HCT116 (cell line): ENCODE measurements at regions not wholly inside any gene's neighbourhood (a gene's known extent, or its start where the extent isn't known, plus 50 kb on each side); places are given as distances from the start of the nearest gene placed in this dataset.

Experiments used
- ATAC-seq: fragments of 200-7000 bp; cut with Tn5 transposase; 2 replicates; pipeline ENCODE4 v1.9.1; 2020; ENCODE audit warnings: mild to moderate bottlenecking, moderate library complexity
- BruUV-seq: library from RNA; stranded (reverse); fragments of 400-500 nt; replicated peaks from 2 replicates; lab custom pipeline; 2021; lab: Mats Ljungman, UMichigan
- CTCF ChIA-PET: fragments of 300-600 bp; sonication (Branson Sonifier 250); formaldehyde crosslinking; loops from one replicate; lab custom pipeline; 2021; ENCODE audit warnings: antibody characterized with exemption; lab: Charles Lee
- POLR2A ChIA-PET: fragments of 300-600, 350-600 bp; sonication (Branson Sonifier 250); formaldehyde crosslinking; loops from one replicate; lab custom pipeline; 2021; ENCODE audit warnings: antibody characterized with exemption; lab: Charles Lee
- RAD21 ChIA-PET, 2 experiments: fragments of 300-600 bp; sonication (Branson Sonifier 250); formaldehyde crosslinking; loops; one replicate each; lab custom pipeline; 2023; ENCODE audit warnings: low total read pairs in 2 of 2; ENCODE audit not compliant: uncharacterized antibody in 2 of 2, unreplicated experiment in 2 of 2, low non-redundant PET in 1 of 2; lab: Charles Lee
- DNase-seq: peaks from one replicate; pipeline ENCODE4 v3.0.0-alpha.2; 2010; ENCODE audit warnings: low read depth, low spot score
- H2AFZ ChIP-seq: fragments of 200-600 bp; shearing (Covaris generic), sonication (generic); 2 replicates; pipeline ENCODE4 v1.6.1; 2017; ENCODE audit warnings: low read depth, mixed run types, mixed read lengths, antibody characterized with exemption, low read length; ENCODE audit not compliant: poor library complexity, severe bottlenecking
- H3K27ac ChIP-seq: 2 replicates; pipeline ENCODE4 v1.5.1; 2012; ENCODE audit warnings: low read depth, low read length
- H3K27me3 ChIP-seq: fragments of 200-600 bp; sonication (generic); 2 replicates; pipeline ENCODE4 v1.6.1; 2016; ENCODE audit warnings: mixed run types, low read length, mixed read lengths; ENCODE audit not compliant: insufficient read depth
- H3K36me3 ChIP-seq, 2 experiments: fragments of 200-500 bp in 1 of 2; fragments of 200-600 bp in 1 of 2; sonication (Bioruptor generic) in 1 of 2; sonication (generic) in 1 of 2; 2 replicates each; pipeline versions ENCODE4 v1.5.1 to v1.6.1; 2014 to 2016; ENCODE audit warnings: low read length in 2 of 2, inconsistent platforms in 1 of 2, mixed read lengths in 1 of 2, mixed run types in 1 of 2; ENCODE audit not compliant: insufficient read depth in 2 of 2, control insufficient read depth in 1 of 2
- H3K4me1 ChIP-seq, 2 experiments: fragments of 200-600 bp in 1 of 2; sonication (generic) in 1 of 2; 2 replicates each; pipeline versions ENCODE4 v1.5.1 to v1.6.1; 2012 to 2017; ENCODE audit warnings: low read length in 2 of 2, inconsistent platforms in 1 of 2, mild to moderate bottlenecking in 1 of 2, mixed read lengths in 1 of 2, mixed run types in 1 of 2, moderate library complexity in 1 of 2; ENCODE audit not compliant: insufficient read depth in 2 of 2, control insufficient read depth in 1 of 2
- H3K4me2 ChIP-seq: fragments of 200-600 bp; sonication (generic); 2 replicates; pipeline ENCODE4 v1.6.1; 2017; ENCODE audit warnings: mixed run types, low read length, mixed read lengths
- H3K4me3 ChIP-seq, 2 experiments: fragments of 200-600 bp in 1 of 2; sonication (generic) in 1 of 2; replicated peaks in 1 of 2; 2 replicates each; pipeline ENCODE4 v1.5.1; 2011 to 2016; ENCODE audit warnings: low read length in 2 of 2, control low read depth in 1 of 2, low read depth in 1 of 2, mild to moderate bottlenecking in 1 of 2, mixed read lengths in 1 of 2, mixed run types in 1 of 2
- H3K79me2 ChIP-seq: fragments of 200-600 bp; sonication (generic); 2 replicates; pipeline ENCODE4 v1.6.1; 2017; ENCODE audit warnings: mild to moderate bottlenecking, mixed run types, low read length, moderate library complexity, mixed read lengths; ENCODE audit not compliant: insufficient read depth
- H3K9ac ChIP-seq: fragments of 200-600 bp; sonication (generic); 2 replicates; pipeline ENCODE4 v1.6.1; 2016; ENCODE audit warnings: low read length, mixed read lengths
- H3K9me2 ChIP-seq: fragments of 200-600 bp; sonication (generic), shearing (Covaris generic); 2 replicates; pipeline ENCODE4 v1.6.1; 2017; ENCODE audit warnings: mixed run types, mild to moderate bottlenecking, moderate library complexity; ENCODE audit not compliant: insufficient read depth
- H3K9me3 ChIP-seq, 2 experiments: fragments of 200-500 bp in 1 of 2; fragments of 200-600 bp in 1 of 2; sonication (Bioruptor generic) in 1 of 2; sonication (generic) in 1 of 2; 2 replicates each; pipeline ENCODE4 v1.6.1; 2014 to 2017; ENCODE audit warnings: low read length in 2 of 2, mixed read lengths in 2 of 2, inconsistent platforms in 1 of 2, low read depth in 1 of 2, mild to moderate bottlenecking in 1 of 2, mixed run types in 1 of 2, moderate library complexity in 1 of 2; ENCODE audit not compliant: control insufficient read depth in 1 of 2, insufficient read depth in 1 of 2
- H4K20me1 ChIP-seq: fragments of 200-600 bp; sonication (generic), shearing (Covaris generic); 2 replicates; pipeline ENCODE4 v1.6.1; 2017; ENCODE audit warnings: mixed run types, mild to moderate bottlenecking, moderate library complexity; ENCODE audit not compliant: insufficient read depth
- ATF3 ChIP-seq: IDR thresholded peaks from 2 replicates; pipeline ENCODE4 v1.6.1; 2012
- CBX3 ChIP-seq: IDR thresholded peaks from 2 replicates; pipeline ENCODE4 v1.6.1; 2012; ENCODE audit warnings: low read depth
- CEBPB ChIP-seq: IDR thresholded peaks from 2 replicates; pipeline ENCODE4 v1.6.1; 2012; ENCODE audit warnings: low read depth
- CTCF ChIP-seq, 3 experiments: fragments of 200-600 bp in 1 of 3; sonication (generic) in 1 of 3; IDR thresholded peaks in 2 of 3; conservative IDR thresholded peaks in 1 of 3; 2 replicates each; pipeline ENCODE4 v1.5.1; 2012 to 2017; ENCODE audit warnings: low read depth in 2 of 3, low read length in 2 of 3, antibody characterized with exemption in 1 of 3, borderline replicate concordance in 1 of 3, control low read depth in 1 of 3, mild to moderate bottlenecking in 1 of 3, mixed read lengths in 1 of 3, mixed run types in 1 of 3, moderate library complexity in 1 of 3; ENCODE audit not compliant: insufficient read depth in 1 of 3
- EGR1 ChIP-seq: IDR thresholded peaks from 2 replicates; pipeline ENCODE4 v1.6.1; 2012; ENCODE audit warnings: low read depth
- EZH2 ChIP-seq: fragments of 200-600 bp; sonication (generic); IDR thresholded peaks from 2 replicates; pipeline ENCODE4 v1.6.1; 2017; ENCODE audit warnings: antibody characterized with exemption, mixed run types
- MAX ChIP-seq: IDR thresholded peaks from 2 replicates; pipeline ENCODE4 v1.6.1; 2012
- POLR2A ChIP-seq: IDR thresholded peaks from 2 replicates; pipeline ENCODE4 v1.7.0; 2011; ENCODE audit warnings: borderline replicate concordance; ENCODE audit not compliant: insufficient read depth, insufficient read length; ENCODE audit errors: extremely low read depth
- POLR2AphosphoS5 ChIP-seq: IDR thresholded peaks from 2 replicates; pipeline ENCODE4 v1.6.1; 2011; ENCODE audit warnings: mild to moderate bottlenecking, low read depth, low read length, moderate library complexity
- REST ChIP-seq: IDR thresholded peaks from 2 replicates; pipeline ENCODE4 v1.6.1; 2012; ENCODE audit warnings: low read depth
- TCF7L2 ChIP-seq: IDR thresholded peaks from 2 replicates; pipeline ENCODE4 v1.7.0; 2011; ENCODE audit warnings: borderline replicate concordance, inconsistent platforms; ENCODE audit not compliant: insufficient read depth, insufficient read length; ENCODE audit errors: extremely low read depth
- YY1 ChIP-seq: IDR thresholded peaks from 2 replicates; pipeline ENCODE4 v1.6.1; 2011; ENCODE audit warnings: low read length, low read depth, moderate library complexity, mild to moderate bottlenecking; ENCODE audit not compliant: insufficient replicate concordance; ENCODE audit errors: extremely low read depth
- ZNF274 ChIP-seq: fragments of 200-500 bp; sonication (Bioruptor generic); IDR thresholded peaks from 2 replicates; pipeline ENCODE4 v1.6.1; 2014; ENCODE audit warnings: mild to moderate bottlenecking, low read depth, low read length, inconsistent platforms
- intact Hi-C: fragments of 100-400 bp; cut with micrococcal nuclease; formaldehyde crosslinking; loops from 2 replicates; pipeline ENCODE4 v1.10.0; 2022

- H3K36me3 ChIP-seq = no peaks in the 10 kb centered on the region
- H2AFZ ChIP-seq = no peak overlapping the region
- RAD21 ChIA-PET = no interaction called here
- no TSS peak for BruUV-seq
- ATAC-seq (no peak), DNase-seq (no peak)
- TF ChIP-seq MAX (no peak), POLR2AphosphoS5 (no peak), CTCF (IDR thresholded peaks at IDR 0.05 in 2 of 3, conservative IDR thresholded peaks at IDR 0.05 in 1 of 3; ENCODE audit: borderline replicate concordance in 1 of 3, insufficient read depth in 1 of 3, low read depth in 2 of 3, low read length in 2 of 3) (no peak), CBX3 (no peak), POLR2A (no peak), EGR1 (no peak), ZNF274 (no peak), REST (no peak), CEBPB (no peak), EZH2 (no peak), YY1 (no peak), TCF7L2 (no peak), ATF3 (no peak)
- no peaks in the 10 kb centered on the region for H3K9me2 ChIP-seq
- no peak overlapping the region for H3K4me3 ChIP-seq
- no peak overlapping the region for H3K9ac ChIP-seq
- no peaks in the 10 kb centered on the region for H3K4me1 ChIP-seq
- H3K79me2 ChIP-seq = no peaks in the 10 kb centered on the region
- H3K4me2 ChIP-seq = no peak overlapping the region
- no peaks in the 10 kb centered on the region for H3K9me3 ChIP-seq
- CTCF ChIA-PET = no interaction called here
- no peaks in the 10 kb centered on the region for H4K20me1 ChIP-seq
- H3K27ac ChIP-seq = no peak overlapping the region
- POLR2A ChIA-PET = no interaction called here
- H3K27me3 ChIP-seq = no peaks in the 10 kb centered on the region
- intact Hi-C loops = no loop called here
Measured at GRCh38 chr5:61953913-61954312, 352.1 kb upstream of the KIF2A start.
